ENCODE measurements at regions not wholly inside any gene's neighbourhood (a gene's known extent, or its start where the extent isn't known, plus 50 kb on each side); places are given as distances from the start of the nearest gene placed in this dataset.

DNA sequence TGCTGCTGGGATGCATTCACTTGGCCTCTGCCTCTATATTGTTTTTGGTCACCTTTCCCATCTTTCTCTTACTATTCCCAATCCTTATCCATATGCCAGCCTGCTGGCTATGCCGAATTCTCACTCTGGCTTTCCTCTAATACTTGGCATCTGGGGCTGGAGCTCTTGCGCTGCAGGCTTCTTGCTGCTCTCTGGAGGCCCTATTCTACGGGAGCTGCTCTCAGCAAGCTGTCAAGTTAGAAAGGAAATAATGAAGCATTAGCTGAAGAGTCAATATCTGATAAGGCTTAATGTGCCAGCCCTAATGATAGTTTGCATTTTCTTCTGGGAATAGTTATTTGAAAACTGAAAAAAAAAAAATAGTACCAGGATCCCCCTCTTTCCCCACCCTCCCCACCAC, 125.3 kb upstream of the CYYR1 start:
- Histone ChIP-seq H3K27me3 (replicated peaks in 1 of 7) (peaks cover 0 to 7% (median 0%) of the 10 kb centered on the region in 7 donors), H3K27ac (no peak overlapping the region), H3K9me3 (peaks cover 0 to 7% (median 0%) of the 10 kb centered on the region in 8 donors), H3K4me3 (no peak overlapping the region), H3K4me1 (no peaks in the 10 kb centered on the region), H3K36me3 (no peaks in the 10 kb centered on the region)
- 79 to 83% (median 82%) methylated on average over 3 of the region's 3 CpGs for WGBS, 5 donors
- DNase-seq: no peak
- intact Hi-C loops (cut with DNase I; ENCODE audit: low total_unique reads): no loop called here
- TF ChIP-seq POLR2A (IDR thresholded peaks at IDR 0.05) (no peak), CTCF (IDR thresholded peaks at IDR 0.05 in 8 of 11, conservative IDR thresholded peaks at IDR 0.05 in 3 of 11) (no peak), POLR2AphosphoS5 (IDR thresholded peaks at IDR 0.05) (no peak)

DNA sequence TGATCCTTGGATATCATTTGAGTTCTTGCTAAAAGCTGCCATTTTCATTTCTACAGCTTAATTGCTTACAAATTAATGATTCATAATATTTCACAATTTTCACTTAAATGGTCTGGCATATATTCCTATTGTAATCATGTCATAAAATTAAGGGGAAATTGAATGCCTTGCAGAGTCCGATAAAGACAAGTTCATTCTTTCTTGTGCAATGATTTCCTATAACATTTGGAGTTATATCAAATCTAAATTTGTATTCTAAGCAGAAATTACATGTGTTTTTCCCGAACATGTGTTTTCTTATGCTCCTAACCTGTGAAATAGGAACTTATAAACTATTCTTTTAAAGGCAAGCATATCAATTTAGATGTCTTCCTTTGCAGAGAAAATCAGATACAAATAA, 118.3 kb upstream of the CYYR1 start:
- WGBS, 5 donors: 70 to 82% (median 77%) methylated on average over 2 of the region's 2 CpGs
- no peak for DNase-seq
- intact Hi-C loops (cut with DNase I; ENCODE audit: low total_unique reads): no loop called here
- Histone ChIP-seq H3K9me3 (peaks cover 0 to 22% (median 16%) of the 10 kb centered on the region in 8 donors), H3K4me1 (no peaks in the 10 kb centered on the region), H3K4me3 (no peak overlapping the region), H3K27ac (no peak overlapping the region), H3K27me3 (replicated peaks in 1 of 7) (no peaks in the 10 kb centered on the region), H3K36me3 (no peaks in the 10 kb centered on the region)
- no peak for TF ChIP-seq CTCF (IDR thresholded peaks at IDR 0.05 in 8 of 11, conservative IDR thresholded peaks at IDR 0.05 in 3 of 11)
- no peak for TF ChIP-seq POLR2AphosphoS5 (IDR thresholded peaks at IDR 0.05)
- TF ChIP-seq POLR2A (IDR thresholded peaks at IDR 0.05): no peak

DNA sequence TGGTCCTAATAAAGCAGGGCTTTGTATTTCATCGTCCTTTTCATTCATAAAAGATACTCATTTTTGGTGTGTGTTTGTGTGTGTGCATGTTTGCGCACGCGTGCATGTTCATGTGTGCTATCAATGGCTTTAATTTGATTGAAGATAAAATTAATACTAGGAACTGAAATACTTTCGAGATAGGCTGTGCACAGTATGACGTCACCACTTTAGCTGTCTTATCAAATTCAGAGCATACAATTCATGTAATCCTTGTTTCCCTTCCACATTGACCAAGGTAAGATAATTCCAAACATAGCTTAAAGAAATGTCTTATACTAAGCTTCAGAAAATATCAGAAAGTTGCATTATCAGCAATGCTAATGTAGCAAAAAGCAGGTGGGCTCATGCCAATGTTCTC, 113.6 kb upstream of the CYYR1 start:
- Histone ChIP-seq H3K27me3 (replicated peaks in 1 of 7) (no peaks in the 10 kb centered on the region), H3K9me3 (peaks cover 0 to 22% (median 16%) of the 10 kb centered on the region in 8 donors), H3K36me3 (no peaks in the 10 kb centered on the region), H3K4me1 (no peaks in the 10 kb centered on the region), H3K27ac (no peak overlapping the region), H3K4me3 (no peak overlapping the region)
- DNase-seq: no peak
- intact Hi-C loops (cut with DNase I; ENCODE audit: low total_unique reads): no loop called here
- 76 to 92% (median 89%) methylated on average over 6 of the region's 6 CpGs for WGBS, 5 donors
- no peak for TF ChIP-seq POLR2A (IDR thresholded peaks at IDR 0.05)

DNA sequence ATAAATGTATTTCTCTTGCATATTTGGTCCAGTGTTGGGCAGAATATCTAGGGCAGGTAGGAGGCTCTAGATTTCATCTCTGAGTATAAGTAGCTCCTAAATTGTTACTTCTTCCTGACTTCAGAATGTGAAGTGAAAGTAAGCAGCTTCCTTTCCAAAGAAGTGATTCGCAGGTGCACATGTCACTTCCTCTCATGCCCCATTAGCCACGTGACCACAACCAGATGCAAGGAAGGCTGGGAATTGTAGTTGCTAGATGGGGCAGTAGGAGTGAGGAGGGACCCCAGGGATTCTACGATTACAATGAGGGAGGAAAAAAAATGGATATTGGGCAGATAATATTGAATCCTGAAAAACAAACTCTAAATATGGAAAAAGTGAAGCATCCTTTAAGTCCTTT, 113.2 kb upstream of the CYYR1 start:
- peak; percentile 66 for DNase-seq
- H3K9me3 ChIP-seq: peaks cover 0 to 22% (median 16%) of the 10 kb centered on the region in 8 donors
- 9 to 41% (median 14%) methylated on average over 3 of the region's 3 CpGs for WGBS, 5 donors

More for the DNA sequence above, 113.2 kb upstream of the CYYR1 start:
- H3K4me1 ChIP-seq: no peaks in the 10 kb centered on the region
- peak overlapping the region in 1 of 8 donors; percentile 16 for H3K4me3 ChIP-seq
- H3K27ac ChIP-seq: peak overlapping the region in 2 of 8 donors; percentile 8 to 48
- no peak for TF ChIP-seq POLR2A (IDR thresholded peaks at IDR 0.05)
- TF ChIP-seq CTCF (IDR thresholded peaks at IDR 0.05 in 8 of 11, conservative IDR thresholded peaks at IDR 0.05 in 3 of 11): no peak
- TF ChIP-seq POLR2AphosphoS5 (IDR thresholded peaks at IDR 0.05): no peak
- H3K36me3 ChIP-seq: no peaks in the 10 kb centered on the region
- intact Hi-C loops (cut with DNase I; ENCODE audit: low total_unique reads): no loop called here
- H3K27me3 ChIP-seq (replicated peaks in 1 of 7): no peaks in the 10 kb centered on the region

Measured in spleen (tissue), 11 donors.